Mucosa of descending colon (tissue), 3 donors: ENCODE measurements at regions not wholly inside any gene's neighbourhood (a gene's known extent, or its start where the extent isn't known, plus 50 kb on each side); places are given as distances from the start of the nearest gene placed in this dataset.

Experiments
- ATAC-seq: fragments of 200-7000 bp; cut with Tn5 transposase; one replicate; pipeline ENCODE4 v1.9.1; 2020; ENCODE audit warnings: mild to moderate bottlenecking, moderate library complexity
- DNase-seq, 3 donors: peaks; one replicate each; pipeline ENCODE4 v3.0.0-alpha.2; 2020
- H3K36me3 ChIP-seq: fragments of 200-600 bp; one replicate; pipeline ENCODE4 v1.8.0; 2021; ENCODE audit warnings: low read depth, mild to moderate bottlenecking
- H3K4me1 ChIP-seq: fragments of 200-600 bp; one replicate; pipeline ENCODE4 v1.8.0; 2021; ENCODE audit warnings: low read depth, mild to moderate bottlenecking
- H3K4me3 ChIP-seq: fragments of 200-600 bp; one replicate; pipeline ENCODE4 v1.8.0; 2021; ENCODE audit warnings: mild to moderate bottlenecking
- H3K9me3 ChIP-seq: fragments of 200-600 bp; one replicate; pipeline ENCODE4 v1.8.0; 2021; ENCODE audit warnings: mild to moderate bottlenecking
- intact Hi-C, 2 donors: fragments of 100-400 bp; cut with DNase I in 1 of 2; cut with micrococcal nuclease in 1 of 2; formaldehyde crosslinking; loops; one replicate each; pipeline versions ENCODE4 v1.11.0 to v1.11.1; 2022; cut with DNase I, micrococcal nuclease
- TF ChIP-seq, protein P1 (sequence below): fragments of 200-600 bp; IDR thresholded peaks from one replicate; pipeline ENCODE4 v1.8.0; 2022; ENCODE audit warnings: antibody characterized with exemption, mild to moderate bottlenecking
- donor health status: DM: no; HTN: no; CAD: no; lungs with moderate emphysema.
- donor health status: DM: no; HTN: no; CAD: no.
- donor health status: DM: no; HTN: yes; CAD: no.

DNA sequence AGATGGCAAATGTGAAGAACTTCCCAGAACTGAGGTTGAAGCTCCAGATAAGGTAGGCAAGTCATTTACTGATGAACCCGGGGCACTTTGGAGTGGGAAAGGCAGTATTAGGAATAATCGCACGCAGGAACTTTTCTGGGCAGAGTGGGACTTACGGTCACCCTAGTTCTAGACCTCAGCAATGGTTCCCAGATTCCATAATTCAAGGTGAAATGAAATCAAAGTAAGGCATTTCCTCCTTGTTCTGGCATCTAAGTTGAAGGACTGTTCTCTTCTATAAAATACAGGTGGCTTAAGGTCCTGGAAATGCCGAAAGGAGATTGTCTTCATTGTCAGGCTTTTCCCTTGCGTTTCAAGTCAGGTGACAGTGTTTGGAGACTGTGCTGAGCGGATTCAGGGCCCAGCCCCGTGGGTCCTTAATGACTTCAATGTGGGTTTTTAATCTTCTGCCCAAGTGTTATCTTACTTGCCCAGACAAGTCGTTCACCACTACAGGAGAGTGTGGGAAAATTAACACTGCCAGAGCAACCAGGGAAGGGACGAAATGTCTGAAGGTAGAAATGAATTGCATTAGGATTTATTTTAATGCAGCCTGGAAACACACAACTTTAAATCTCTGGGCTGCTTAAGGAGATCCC is 52.1 kb upstream of the STOX2 start:
- H3K4me3 ChIP-seq: no peak overlapping the region
- no peaks in the 10 kb centered on the region for H3K36me3 ChIP-seq
- TF ChIP-seq, protein P1, sequence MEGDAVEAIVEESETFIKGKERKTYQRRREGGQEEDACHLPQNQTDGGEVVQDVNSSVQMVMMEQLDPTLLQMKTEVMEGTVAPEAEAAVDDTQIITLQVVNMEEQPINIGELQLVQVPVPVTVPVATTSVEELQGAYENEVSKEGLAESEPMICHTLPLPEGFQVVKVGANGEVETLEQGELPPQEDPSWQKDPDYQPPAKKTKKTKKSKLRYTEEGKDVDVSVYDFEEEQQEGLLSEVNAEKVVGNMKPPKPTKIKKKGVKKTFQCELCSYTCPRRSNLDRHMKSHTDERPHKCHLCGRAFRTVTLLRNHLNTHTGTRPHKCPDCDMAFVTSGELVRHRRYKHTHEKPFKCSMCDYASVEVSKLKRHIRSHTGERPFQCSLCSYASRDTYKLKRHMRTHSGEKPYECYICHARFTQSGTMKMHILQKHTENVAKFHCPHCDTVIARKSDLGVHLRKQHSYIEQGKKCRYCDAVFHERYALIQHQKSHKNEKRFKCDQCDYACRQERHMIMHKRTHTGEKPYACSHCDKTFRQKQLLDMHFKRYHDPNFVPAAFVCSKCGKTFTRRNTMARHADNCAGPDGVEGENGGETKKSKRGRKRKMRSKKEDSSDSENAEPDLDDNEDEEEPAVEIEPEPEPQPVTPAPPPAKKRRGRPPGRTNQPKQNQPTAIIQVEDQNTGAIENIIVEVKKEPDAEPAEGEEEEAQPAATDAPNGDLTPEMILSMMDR: no peak
- ATAC-seq (no peak), DNase-seq (no peak)
- no peaks in the 10 kb centered on the region for H3K9me3 ChIP-seq
- intact Hi-C loops: no loop called here
- H3K4me1 ChIP-seq: no peaks in the 10 kb centered on the region

DNA sequence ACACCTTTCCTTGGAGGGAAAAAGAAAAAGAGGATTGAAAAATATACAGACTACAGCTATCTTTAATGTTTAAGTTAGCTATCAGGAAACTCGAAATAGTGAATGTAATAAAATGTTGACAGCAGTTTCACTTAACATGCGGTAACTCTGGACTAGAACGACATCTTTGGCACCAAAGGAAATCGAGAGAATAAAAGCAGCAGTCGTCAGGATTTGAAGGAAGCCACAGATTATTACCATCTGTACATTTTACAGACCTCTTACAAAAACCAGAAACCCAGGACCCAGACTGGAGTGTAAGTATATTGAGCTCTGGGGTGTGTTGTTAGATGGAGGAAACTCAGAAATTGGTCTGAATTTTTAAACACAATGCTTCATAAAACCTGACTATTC is 51.6 kb upstream of the STOX2 start:
- intact Hi-C loops: no loop called here
- TF ChIP-seq, protein P1: no peak
- Histone ChIP-seq H3K36me3 (no peaks in the 10 kb centered on the region), H3K4me3 (no peak overlapping the region), H3K4me1 (no peaks in the 10 kb centered on the region), H3K9me3 (no peaks in the 10 kb centered on the region)
- ATAC-seq: no peak
- DNase-seq: no peak
